ENCODE measurements at regions not wholly inside any gene's neighbourhood (a gene's known extent, or its start where the extent isn't known, plus 50 kb on each side); places are given as distances from the start of the nearest gene placed in this dataset.
A peak's percentile ranks its signal among the peaks of the same experiment; 100 is the strongest.

DNA sequence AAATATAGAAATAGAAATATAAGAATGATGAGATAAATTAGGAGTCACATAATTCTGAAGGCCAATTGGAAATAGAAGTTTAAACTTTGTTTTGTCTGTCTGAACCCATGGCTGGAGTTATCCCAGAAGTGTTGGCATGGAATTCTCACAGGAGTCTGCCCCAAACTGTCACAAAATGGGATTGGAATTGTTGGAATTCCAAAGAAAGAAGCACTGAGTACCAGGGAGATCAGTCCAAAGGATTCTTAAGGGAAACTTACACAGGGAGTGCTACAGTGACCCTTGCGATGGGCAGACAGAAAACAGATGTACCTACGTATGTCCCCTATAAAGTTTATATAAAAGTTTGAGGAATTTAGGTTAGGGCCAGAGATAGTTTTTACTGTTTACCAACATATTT, 1607.7 kb downstream of the ARAP2 start:
- DNase-seq (ENCODE audit: low read depth in 2 of 2) = no peak

DNA sequence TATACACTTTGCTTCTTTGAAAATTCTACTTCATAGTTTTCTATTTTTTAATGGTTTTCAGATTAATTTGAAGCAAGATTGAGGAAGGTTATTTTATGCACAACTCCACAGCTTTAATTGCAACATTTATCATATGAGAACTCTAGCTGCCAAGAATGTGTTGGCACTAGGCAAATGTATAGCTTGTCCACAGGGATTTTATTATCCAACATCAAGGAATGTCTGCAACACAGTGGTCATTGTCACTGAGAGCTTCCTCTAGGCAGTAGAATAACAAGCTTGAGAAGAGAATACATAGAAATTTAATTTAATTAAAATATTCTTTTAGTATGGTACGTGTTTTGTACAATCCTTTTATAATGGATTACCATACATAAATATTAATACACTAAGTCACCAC, 1600.8 kb downstream of the ARAP2 start:
- no peak for DNase-seq (ENCODE audit: low read depth in 2 of 2)

DNA sequence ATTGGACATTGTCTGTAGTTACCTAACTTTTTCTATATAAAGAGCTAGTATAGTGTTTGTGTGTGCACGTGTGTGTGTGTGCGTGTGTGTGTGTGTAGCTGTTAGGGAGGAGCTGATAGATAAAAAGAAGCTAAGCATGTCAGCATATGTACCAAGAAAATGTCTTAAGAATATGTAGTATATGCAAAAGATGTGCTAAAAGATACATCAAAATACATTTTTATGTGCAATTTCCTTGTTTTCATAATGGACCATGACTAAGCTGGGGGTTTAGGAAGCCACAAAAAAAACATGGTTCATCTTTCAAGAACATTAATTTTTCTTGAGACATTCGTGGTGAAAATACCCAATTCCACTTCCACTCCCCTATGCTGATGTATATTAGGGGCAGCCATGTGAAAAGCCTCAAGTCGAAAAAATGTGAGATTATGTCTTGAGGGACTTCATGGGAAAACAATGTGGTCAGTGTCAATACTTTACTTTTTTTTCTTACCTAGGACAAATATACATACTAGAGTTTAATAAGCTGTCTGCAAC, 1599.7 kb downstream of the ARAP2 start:
- DNase-seq (ENCODE audit: low read depth in 2 of 2) = peak in 1 of 2 experiments; percentile 10

DNA sequence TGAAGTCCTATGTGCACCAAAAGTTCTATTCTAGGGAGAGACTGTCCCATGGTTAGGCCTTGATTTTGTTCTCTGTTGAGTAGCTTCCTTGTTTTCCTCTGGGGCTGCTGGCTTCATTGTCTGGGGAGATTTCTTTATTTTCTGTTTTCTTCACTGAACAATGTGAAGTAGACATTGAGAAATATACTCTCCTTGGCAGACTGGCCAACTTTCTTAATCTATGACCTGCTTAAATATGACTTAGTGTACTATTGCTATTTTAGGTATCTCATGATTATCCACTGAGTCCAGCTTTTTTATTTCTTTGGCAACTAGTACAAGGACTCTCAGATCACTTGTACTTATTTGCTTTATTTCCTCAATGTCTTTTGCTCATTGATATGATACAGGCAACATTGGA, 1594.6 kb downstream of the ARAP2 start:
- no peak for DNase-seq (ENCODE audit: low read depth in 2 of 2)

DNA sequence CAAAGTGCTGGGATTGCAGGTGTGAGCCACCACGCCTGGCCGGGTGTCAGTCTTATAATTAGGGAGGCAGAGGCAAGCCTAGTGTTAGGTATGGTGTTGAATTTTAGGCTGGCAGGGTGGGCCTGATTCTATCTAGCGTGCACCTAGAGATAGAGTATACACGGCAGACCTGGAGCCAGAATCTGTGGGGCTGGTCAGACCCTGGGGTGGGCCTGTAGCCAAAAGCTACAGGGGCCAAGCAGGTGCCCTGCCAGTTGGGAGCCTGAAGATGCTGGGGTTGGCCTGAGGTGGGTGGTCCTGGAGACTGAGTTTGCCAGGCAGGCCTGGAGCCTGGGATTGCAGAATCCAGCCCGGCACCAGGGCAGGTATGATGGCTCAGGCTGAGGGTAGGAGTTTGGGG, 1580.3 kb downstream of the ARAP2 start:
- DNase-seq (ENCODE audit: low read depth in 2 of 2) = no peak

DNA sequence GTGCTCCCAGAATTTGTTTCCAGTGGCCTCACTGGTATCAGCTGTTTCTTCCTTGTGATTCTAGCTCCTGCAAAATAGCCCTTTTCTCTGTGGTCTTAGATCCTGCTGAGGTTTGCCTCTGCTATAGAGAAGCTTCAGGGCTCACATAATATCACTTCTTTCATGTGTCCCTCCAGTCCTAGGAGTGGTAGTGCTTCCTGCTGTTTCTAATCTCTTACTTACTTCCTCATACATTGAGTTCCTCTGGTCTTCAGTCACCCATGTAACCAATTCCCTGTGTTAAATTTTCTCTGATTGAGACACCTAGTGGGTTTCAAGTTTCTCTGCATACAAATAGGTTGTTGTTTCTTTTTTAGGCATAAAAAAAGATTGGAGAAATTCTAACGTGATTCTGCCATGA, 1567.9 kb downstream of the ARAP2 start:
- DNase-seq (ENCODE audit: low read depth in 2 of 2) = no peak

DNA sequence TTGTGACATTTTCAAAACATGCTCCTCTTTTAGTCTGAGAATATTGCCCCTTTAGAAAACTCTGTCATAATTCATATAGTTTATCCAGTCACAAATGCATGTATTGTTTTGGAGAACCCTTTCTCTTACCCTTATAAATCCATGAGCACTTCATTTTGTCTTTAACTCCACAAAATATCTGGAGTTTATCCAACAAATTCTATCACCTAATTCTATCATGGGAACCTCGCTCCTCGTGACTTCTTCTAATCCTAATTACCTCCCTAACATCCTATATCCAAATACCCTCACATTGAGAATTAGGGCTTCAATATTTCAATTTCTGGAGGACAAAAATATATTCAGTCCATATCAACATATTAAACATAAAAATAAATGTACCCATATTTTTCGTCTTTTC, 1565.9 kb downstream of the ARAP2 start:
- DNase-seq (ENCODE audit: low read depth in 2 of 2) = no peak

DNA sequence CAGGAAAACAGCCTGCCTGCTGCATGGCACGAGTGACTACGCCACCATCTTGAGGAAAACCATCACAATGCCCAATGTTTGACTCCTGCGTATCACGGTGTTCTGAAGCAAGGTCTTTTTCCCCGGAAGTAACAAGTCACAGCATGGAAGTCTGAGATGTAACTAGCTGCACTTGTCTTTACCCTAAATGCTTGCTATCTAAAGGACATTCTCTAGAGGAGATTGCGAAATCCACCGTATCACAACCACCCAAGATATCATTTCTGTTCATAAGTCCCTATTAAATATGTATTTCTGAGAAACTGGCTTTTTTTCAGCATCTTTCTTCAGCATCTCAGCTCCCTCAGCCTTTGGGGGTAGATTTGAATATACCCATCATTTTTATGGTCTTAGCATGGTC, 1565.1 kb downstream of the ARAP2 start:
- DNase-seq (ENCODE audit: low read depth in 2 of 2) = no peak

DNA sequence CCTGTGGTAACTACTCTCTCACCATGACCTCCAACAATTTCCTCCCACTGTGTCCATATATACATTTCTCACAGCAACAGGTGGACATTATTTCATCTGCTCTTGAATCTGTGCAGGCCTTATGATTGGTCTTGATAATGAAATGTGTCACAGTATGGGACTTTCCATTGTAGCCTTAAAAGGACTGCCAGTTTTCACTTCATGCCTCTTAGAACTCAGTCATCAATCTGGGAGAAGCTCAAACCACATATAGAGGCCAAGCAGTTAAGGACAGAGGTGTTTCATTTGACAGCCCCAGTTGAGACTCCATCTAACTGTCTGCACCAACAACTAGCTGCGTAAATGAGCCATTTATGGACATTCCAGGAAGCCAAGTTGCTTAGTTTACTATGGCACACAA, 1534.8 kb downstream of the ARAP2 start:
- DNase-seq (ENCODE audit: low read depth in 2 of 2) = no peak

DNA sequence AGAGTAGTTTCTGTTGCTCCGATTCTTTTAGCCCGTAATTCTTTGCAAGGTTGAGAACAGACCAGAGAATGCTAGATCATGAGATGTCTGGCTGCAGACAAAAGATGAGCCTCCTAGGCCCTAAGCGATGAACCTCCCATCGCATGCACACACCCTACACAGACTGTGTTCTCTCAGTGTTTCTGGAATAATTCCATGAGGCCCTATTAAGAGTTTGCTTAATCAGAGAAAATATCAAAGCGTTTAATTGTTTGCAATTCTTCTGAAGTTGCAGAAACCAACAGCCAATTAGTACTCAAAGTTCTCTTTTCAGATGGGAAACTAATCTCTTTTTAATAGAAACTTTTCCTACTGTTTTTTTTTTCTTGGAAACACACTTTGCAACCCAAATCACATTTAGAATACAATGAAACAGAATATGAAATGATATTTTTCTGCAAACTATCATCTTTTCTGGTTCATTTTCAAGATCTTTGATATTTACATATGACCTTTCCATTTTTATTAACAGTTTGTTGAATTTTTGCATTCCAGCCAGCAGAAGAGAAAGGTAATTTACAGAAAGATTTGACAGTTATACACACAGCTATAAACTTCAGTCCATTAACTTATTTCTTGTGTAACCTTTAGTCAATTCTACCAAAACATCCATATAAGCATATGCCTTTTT, 1525.6 kb downstream of the ARAP2 start:
- DNase-seq (ENCODE audit: low read depth in 2 of 2) = no peak

DNA sequence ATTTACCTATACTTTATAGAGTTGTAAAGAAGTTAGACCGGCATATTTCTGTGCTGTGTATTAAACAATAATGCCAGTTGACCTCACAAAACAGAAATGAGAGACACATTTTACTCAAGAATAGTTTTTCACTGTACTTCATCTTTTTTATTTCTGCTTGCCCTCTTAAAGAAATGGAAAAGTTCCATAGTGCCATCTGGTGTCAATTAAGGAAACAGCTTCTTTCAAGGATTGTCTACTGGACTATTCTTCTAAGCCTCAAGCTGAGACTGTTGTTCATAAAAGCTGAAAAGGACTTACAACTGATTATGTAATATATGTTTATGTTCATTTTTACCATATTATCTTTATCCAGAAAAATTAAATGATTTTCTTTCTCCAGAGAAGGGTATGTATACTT, 1523.7 kb downstream of the ARAP2 start:
- DNase-seq (ENCODE audit: low read depth in 2 of 2) = peak; percentile 45 to 52

DNA sequence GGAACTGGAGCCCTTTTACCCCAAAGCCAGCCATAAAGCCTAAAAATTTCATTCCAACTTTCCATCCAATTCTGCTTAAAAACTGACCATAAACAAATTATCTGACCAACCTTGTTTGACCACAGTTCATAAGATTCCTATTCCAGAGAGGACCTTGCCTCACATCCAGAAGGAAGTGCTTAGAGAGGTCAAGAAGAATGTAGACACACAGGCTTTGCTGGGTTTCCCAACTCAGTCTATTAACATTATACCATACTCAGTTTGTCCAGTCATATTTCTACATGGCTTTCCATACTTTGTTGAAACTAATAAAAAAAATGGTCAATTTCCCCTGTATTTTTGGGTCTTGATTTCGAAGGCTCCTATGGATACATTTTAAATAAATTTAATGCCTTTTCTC, 1522.5 kb downstream of the ARAP2 start:
- no peak for DNase-seq (ENCODE audit: low read depth in 2 of 2)

DNA sequence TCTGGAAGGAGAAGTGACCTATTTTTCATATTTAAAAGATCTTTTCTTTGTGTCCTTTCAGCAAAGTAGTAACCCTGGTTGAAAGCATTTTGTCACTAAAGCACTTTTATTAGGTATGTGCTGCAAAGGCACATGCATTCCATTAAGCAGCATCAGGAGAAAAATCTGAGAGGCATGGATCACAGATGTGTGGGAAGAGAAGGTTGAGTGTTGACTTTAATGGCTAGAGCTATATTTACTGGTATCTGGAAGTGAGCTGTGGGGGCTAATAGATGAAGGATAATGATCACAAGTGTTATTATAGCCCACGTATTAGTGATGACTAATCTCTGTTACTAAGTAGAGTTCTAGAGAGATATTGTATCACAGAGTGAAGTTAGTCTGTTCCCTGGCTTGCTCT, 1520.7 kb downstream of the ARAP2 start:
- peak; percentile 17 to 24 for DNase-seq (ENCODE audit: low read depth in 2 of 2)

DNA sequence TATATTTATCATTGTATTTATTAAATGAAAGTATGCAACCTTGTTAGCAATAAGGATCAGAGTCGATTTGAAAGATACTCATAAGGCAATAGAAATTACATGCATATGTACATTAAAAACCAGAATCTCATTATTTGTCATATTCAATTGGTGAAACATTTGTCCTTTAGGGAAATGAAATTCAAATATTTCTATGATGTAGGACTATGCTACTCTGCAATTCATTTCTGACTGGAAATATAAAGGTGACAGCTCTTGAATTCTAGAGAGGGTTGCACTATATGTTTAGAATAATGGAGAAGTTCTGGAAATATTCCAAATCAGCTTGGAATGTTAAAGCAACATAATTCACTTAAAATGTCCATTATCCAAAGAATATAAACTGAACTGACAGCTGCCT, 1519.8 kb downstream of the ARAP2 start:
- no peak for DNase-seq (ENCODE audit: low read depth in 2 of 2)

DNA sequence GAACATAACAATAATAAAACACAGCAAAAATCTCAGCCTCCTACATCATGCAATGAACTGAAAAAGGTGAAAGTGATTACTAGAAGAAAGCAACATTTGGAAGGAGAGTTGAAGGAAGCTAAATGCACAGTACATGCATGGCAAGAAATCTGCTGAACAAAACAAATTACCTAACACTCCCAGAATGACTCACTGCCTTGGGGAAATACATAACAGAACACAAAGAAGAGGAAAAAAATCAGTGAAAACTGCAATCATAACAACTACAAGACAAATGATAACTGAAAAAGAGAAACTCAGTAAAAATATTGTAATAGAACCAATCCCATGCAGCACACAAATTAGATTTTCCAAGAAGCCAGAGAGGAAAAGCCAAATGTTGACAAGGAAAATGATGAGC, 1513.2 kb downstream of the ARAP2 start:
- no peak for DNase-seq (ENCODE audit: low read depth in 2 of 2)

DNA sequence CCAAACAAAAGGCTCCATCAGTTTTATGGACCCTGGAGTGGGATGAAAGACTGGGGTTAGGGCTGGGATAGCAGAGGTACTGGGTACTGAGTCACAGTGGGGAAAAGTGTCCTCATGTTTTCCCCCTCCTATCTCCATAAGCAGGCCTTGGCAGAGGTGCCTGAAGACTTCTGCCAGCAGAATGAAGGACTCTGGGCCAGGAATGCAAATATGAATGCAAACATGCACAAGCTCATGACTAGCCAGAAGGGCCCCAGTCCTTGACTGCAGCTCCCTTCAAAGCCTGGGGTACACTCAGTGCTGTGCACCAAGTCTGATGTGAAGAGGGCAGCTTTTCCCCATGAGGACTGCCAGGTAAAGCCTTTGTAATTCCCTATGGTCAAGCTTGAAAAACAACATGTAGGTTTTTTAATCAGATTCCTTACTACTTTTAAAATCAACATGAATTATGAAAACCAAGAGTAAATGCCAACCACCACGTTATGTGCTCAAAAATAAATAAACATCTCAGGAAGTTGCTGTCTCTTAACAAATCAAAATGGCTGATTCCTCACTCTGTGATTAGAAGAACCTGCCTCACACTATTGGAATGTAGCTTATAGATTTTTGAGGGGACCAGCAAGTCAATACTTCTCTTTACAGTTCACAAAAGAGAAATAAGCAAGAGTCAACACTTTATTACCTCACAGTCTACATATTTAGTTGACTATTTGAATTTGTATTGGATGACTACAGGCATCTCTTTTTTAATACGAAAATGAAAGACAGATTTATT, 1512.0 kb downstream of the ARAP2 start:
- DNase-seq (ENCODE audit: low read depth in 2 of 2) = no peak

DNA sequence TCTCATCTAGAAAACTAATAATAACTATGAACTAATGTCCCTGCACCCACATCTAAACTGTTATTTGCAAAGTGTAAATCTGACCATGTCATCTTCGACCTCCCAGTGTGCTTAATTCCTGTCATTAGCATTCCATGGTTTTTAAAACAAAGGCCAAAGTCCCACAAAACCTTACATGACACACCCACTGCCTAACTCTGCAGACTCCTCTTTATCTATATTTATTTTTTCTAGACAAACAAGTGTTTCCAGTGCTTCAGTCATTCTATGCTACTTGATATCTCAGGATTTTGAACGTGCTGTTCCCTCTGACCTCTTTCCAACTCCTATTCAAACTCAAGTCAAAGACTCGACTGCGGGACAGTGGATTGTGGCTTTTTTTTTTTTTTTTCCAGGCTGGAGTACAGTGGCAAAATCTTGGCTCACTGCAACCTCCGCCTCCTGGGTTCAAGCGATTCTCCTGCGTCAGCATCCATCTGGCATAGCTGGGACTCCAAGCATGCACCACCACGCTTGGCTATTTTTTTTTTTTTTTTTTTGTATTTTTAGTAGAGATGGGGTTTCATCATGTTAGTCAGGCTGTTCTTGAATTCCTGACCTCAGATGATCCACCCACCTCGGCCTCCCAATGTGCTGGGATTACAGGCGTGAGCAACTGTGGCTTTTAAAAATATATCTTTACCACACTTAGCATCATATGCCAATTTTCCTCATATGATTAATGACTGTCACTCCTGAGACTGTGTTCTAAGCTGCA, 1511.0 kb downstream of the ARAP2 start:
- DNase-seq (ENCODE audit: low read depth in 2 of 2) = no peak

DNA sequence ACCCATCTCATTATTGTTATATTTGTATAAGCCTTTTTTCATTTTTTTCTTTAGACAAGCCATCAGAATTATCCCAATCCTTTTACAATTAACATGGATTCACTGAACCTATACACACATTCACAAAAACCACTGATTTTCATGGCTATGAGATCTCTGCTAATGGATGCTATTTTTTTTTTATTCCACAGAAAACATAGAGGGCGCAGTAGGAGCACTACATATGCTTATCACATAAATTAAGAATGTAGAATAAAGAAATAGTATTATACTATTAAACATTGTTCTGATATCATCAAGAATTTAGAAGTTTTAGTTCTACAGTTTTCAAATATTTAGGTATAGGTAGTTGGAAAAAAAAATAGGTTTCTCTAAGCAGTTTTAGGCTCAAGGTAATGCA, 1477.4 kb downstream of the ARAP2 start:
- no peak for DNase-seq (ENCODE audit: low read depth in 2 of 2)

DNA sequence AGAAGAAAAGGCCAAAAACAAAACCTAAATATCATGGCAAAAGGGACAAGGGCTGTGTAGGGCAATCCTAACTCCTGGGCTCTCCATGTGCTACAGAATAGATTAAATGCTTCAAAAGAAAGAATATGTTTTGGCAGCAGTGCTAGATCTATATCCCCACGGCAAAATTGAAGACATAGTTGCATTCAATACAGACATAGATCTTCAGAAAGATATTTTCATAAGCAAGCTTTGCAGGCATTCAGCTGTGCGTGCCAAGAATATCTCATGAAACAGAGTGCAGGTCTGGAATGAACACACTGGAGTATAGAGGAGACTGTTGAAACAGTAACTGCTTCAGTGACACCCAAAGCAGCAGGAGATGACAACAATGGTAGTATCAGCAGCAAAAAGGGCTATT, 1476.9 kb downstream of the ARAP2 start:
- no peak for DNase-seq (ENCODE audit: low read depth in 2 of 2)

DNA sequence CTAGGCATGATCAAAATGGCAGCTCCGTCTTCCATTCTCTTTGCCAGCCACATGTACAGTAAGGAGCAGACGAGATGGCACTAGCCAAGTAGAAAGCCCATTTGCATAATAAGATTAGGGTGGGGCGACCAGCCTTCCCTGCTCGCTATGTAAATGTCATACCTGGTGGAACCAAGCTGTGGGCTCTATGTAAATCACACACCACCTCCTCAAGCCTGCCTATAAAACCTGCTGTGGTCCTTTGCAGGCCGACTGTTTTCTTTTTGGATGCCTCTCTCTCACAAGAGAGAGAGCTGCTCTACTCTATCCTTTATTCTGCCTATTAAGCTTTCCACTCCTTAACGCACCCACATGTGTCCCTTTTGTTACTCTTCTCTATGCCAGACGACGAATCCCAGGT, 1472.7 kb downstream of the ARAP2 start:
- DNase-seq (ENCODE audit: low read depth in 2 of 2) = no peak

DNA sequence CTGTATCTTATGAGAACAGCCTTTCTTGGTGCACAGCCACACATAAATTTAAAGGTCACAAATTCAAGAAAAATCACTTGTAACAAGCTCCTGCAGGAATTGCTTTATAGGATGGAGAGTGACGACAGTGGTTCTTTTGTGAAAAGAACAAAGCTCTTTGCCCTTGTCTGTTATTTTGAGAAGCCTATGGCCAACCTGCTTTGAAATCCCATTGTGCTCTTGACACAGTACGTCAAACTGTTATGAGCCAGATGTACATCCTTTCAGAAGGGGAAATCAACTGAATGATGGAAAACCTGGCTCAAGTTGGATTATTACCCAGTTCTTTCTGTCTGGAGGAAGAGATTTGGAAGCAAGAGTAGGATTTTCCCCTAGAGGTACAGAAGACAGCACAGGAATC, 1454.2 kb downstream of the ARAP2 start:
- DNase-seq (ENCODE audit: low read depth in 2 of 2) = no peak

DNA sequence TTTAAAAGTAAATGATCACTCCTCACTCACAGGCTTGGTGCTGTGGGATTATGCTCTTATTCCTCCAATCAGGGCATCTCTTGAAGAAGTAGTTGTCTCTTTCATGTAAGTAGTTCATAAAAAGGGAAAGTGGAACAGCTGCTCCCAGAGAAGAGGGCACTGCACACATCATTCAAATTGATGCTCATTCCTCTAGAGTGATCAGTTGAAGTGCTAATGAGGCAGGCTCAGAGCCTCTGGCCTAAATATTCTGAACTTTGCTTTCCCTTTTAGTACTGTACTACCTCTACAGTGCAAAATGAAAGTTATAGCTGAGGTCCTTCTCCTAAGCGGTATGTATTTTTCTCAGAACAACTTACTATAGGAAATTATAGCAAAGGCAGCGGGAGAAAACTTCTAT, 1453.1 kb downstream of the ARAP2 start:
- no peak for DNase-seq (ENCODE audit: low read depth in 2 of 2)

DNA sequence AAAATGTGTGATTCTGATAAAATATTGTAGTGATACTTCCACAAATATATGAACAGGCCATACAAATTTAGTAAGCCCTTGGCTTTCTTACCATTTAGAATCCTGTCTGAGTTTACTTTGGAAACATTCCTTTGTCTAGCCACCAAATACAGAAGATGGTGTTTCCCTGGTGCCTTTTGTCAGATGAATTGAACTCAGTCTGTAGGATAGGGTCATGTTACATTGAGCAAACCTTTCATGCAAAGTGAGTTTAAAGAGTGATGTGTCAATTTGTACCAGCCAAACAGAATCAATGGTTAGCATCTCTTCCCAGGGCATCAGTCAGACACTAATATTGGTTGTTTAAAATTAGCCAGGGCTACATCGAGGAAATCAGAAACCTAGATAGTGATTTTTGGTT, 1443.4 kb downstream of the ARAP2 start:
- no peak for DNase-seq (ENCODE audit: low read depth in 2 of 2)

Measured in fibroblast of skin of left biceps (primary cell).